IMR-90 (cell line): ENCODE measurements at regions not wholly inside any gene's neighbourhood (a gene's known extent, or its start where the extent isn't known, plus 50 kb on each side); places are given as distances from the start of the nearest gene placed in this dataset.

Source experiments
- CEBPB ChIP-seq: IDR thresholded peaks from 2 replicates; pipeline ENCODE4 v1.6.1; 2012; ENCODE audit warnings: low read depth, low read length, improper control_type of control experiment
- CHD1 ChIP-seq: IDR thresholded peaks from 2 replicates; pipeline ENCODE4 v1.6.1; 2012; ENCODE audit warnings: low read depth, low read length, improper control_type of control experiment
- CTCF ChIP-seq: conservative IDR thresholded peaks from 2 replicates; pipeline ENCODE4 v1.5.1; 2012; ENCODE audit warnings: mild to moderate bottlenecking, low read depth, low read length, improper control_type of control experiment
- MXI1 ChIP-seq: IDR thresholded peaks from 2 replicates; pipeline ENCODE4 v1.6.1; 2012; ENCODE audit warnings: low read depth, mild to moderate bottlenecking, low read length, moderate library complexity, borderline replicate concordance
- NFE2L2 ChIP-seq: fragments of 150-350 bp; IDR thresholded peaks from 2 replicates; pipeline ENCODE4 v1.6.1; 2016; ENCODE audit warnings: low read depth, mild to moderate bottlenecking, low read length
- POLR2A ChIP-seq: IDR thresholded peaks from 2 replicates; pipeline ENCODE4 v1.6.1; 2012; ENCODE audit warnings: mild to moderate bottlenecking, low read depth, low read length
- RAD21 ChIP-seq: IDR thresholded peaks from 2 replicates; pipeline ENCODE4 v1.6.1; 2012; ENCODE audit warnings: low read length, improper control_type of control experiment
- RCOR1 ChIP-seq: IDR thresholded peaks from 2 replicates; pipeline ENCODE4 v1.6.1; 2012; ENCODE audit warnings: mild to moderate bottlenecking, low read length, improper control_type of control experiment; ENCODE audit not compliant: insufficient replicate concordance

DNA sequence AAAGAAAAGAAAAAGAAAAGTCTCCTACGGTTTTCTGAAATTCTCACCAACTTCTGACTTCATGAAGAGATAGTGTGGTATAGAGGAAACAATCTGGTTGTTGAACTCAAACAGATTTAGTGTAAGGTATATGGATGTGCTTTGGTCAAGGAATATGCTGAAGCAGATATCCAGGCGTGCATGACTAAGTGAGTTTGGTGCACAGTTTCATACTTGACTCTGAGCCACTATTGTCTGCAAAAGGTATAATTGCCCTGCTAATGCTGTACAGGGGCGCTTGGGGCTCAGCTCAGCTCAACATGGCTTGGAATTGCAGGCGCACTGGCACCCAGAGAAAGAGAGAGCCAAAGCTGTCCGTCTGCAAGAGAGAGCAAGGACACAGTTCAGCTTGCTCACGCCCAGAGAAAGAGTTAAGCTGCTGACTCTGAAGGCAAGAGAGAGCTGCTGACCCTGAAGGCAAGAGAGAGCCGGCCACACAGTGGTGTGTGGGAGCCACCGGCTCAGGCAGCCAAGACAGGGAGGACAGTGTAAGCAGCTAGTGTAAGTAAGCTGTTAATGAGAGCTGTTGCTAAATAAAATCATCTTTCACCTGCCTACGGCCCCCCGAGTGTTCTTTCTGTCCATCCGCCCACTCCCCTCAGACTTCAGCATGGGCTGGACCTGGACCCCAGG lies 66.4 kb upstream of the SLC38A4 start:
- TF ChIP-seq POLR2A (no peak), MXI1 (no peak), CTCF (no peak), RAD21 (no peak), NFE2L2 (no peak), RCOR1 (no peak), CHD1 (no peak), CEBPB (no peak)
